GM18511 (cell line): ENCODE measurements at regions not wholly inside any gene's neighbourhood (a gene's known extent, or its start where the extent isn't known, plus 50 kb on each side); places are given as distances from the start of the nearest gene placed in this dataset.
"Not testable (repeated sequence)": the region's sequence is repeated elsewhere in the genome, so short reads cannot be mapped to it uniquely, and the experiment has no call there.

Source experiments
- ATAC-seq: cut with Tn5 transposase; IDR thresholded peaks from one replicate; pipeline ENCODE4 v1.9.1; 2021; ENCODE audit warnings: mild to moderate bottlenecking, moderate library complexity; ENCODE audit not compliant: unreplicated experiment

DNA sequence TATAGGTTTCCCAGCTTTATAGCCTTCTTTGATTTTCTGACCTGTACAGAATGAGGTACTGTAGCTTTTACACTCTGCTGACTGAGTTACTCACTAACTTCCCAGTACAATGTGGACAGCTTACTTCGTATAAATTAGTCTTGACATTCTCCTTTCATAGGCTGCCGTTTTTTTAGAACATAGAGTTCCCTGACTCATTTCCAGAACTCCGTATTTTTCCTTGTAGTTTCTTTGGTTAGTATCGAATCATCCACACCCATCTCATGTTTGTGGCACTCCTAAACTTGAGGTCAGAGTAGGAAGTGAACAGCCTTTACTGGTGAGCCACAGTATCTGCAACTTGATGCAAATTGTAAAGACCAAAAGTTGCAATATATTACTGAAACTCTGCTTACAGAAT, 303.9 kb downstream of the SLITRK5 start:
- no peak for ATAC-seq

GRCh38 chr13:87976650-87977049, 305.5 kb downstream of the SLITRK5 start:
- ATAC-seq = not testable (repeated sequence)

GRCh38 chr13:87981416-87981815, 310.2 kb downstream of the SLITRK5 start:
- ATAC-seq = no peak

GRCh38 chr13:87982400-87982799, 311.2 kb downstream of the SLITRK5 start:
- ATAC-seq = no peak

- no peak for ATAC-seq
Observed at GRCh38 chr13:87986639-87987250, 315.6 kb downstream of the SLITRK5 start.

GRCh38 chr13:87998081-87998480, 326.9 kb downstream of the SLITRK5 start:
- ATAC-seq = no peak

GRCh38 chr13:87999240-87999700, 328.1 kb downstream of the SLITRK5 start:
- no peak for ATAC-seq

DNA sequence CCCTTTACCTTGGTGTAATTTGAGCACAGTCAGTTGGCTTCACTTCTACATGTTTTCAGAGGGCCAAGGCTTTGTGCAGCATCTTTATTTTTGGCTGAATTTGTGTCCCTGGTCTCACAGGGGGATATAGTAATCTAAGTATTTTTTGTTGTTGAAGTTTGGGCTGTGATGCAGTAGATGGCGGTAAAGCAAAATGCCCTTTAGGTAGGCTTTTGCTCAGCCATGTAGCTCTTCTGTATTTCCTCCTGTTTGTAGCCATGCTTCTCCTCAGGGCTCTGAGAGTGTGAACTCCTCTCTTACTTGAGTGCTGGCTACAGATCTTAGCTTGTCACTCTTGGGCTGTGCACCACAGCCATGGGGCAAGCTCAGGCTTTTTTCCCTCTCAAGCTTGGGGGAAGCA, 328.6 kb downstream of the SLITRK5 start:
- no peak for ATAC-seq

DNA sequence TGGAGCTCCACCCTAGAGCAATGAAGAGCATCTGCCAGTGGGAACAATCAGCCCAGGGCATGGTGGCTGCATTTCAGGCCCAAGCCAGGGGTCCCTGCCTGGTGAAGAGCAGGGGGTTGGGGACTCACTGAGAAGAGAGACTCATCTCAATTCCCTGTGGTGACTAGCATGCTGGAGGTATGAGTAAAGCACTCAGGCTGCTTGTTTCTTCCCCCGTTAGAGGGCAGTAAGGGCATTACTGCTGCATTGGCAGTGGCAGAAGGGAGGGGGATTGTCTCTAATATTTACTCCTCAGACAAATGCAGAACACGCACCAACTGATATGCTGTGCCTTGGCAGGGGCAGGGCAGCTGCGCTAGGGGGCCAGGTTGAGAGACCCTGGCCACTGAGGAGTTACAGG, 329.1 kb downstream of the SLITRK5 start:
- ATAC-seq = no peak

DNA sequence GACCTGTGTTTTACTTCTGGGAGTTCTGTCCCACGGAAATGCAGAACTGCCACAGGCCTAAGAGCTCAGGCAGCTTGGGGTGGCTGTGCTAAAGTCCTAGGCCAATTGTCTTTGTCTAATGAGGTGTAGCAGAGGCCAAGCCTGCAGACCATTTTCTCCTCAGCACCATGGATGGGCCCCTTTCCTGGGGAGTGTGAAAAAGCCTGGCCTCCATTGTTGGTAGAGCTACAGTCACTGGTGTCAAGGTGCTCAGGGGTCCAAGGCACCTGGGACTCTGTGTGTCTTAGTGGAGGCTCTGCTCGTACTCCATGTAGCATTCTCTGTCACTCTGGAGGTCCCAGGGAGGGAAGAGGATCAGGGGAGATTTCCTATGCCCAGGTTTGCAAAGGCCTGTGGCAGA, 329.6 kb downstream of the SLITRK5 start:
- ATAC-seq = no peak

GRCh38 chr13:88005188-88005587, 334.0 kb downstream of the SLITRK5 start:
- ATAC-seq = no peak

DNA sequence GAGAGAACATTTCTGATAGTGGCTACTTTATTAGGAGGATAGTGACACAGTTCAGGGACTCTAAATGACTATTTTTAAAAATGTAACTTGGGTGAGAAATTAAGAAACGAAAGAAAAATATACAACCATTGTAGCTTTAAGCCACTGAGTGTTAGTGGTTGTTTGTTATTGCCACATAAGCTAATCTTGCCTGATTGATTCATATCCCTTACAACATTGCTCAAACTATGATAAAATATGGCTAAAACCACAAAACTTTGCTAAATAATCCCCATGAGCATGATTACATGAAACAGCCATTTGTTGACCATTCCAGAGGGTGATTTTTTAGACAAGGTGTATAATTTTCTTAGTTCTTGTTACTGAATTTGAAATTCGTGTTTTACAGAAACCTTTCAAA, 343.4 kb downstream of the SLITRK5 start:
- ATAC-seq = no peak

DNA sequence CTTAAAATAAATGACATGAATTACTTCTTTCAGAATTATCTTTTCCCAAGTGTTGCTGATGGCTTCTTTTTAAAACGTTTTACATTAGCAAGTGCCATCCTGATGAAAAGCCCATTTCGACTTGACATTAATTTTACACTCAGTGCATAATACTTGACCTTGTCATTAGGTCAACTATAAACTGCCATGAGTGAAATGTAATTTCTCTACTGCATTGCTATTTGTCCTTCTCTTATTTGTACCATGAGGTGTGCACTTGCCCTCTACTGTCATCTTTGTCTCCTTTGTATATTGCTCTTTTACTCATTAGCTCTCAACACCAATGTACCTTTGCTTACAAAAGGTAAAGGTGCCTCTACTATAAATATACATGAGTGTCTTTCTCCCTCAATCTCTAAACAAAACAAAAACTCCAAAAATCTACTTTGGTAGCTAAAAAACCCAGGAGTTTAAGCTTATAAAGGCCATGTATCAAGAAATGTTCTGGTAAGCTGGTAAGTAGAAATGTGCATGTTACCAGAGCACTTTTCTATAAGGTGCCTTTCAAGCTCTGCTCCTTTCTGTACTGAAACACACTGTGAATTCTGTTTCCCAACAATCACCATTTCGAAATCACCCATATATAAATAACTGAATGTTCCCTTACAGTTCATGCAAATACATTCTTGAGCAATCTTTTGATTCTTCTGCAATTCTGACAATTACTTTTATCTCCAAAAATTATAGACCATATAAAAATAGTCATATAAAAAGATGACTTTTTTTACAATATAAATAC, 351.4 kb downstream of the SLITRK5 start:
- ATAC-seq = no peak

- no peak for ATAC-seq
Observed at GRCh38 chr13:88026241-88026640, 355.1 kb downstream of the SLITRK5 start.

- ATAC-seq = no peak
Observed at GRCh38 chr13:88031980-88032559, 360.9 kb downstream of the SLITRK5 start.

DNA sequence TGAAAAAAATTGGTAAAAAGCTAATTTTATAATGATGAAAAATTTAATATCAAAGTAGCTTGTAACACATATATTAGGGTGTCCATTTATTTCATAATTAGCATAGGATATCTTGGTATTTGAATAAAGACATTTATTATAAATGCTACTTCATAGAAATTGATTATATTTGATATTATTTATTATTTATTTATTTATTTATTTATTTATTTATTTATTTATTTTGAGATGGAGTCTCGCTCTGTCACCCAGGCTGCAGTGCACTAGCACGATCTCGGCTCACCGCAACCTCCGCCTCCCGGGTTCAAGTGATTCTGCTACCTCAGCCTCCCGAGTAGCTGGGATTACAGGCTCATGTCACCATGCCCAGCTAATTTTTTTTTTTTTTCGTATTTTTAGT, 365.0 kb downstream of the SLITRK5 start:
- ATAC-seq = not testable (repeated sequence)

GRCh38 chr13:88042489-88042888, 371.3 kb downstream of the SLITRK5 start:
- no peak for ATAC-seq

GRCh38 chr13:88051746-88052482, 380.7 kb downstream of the SLITRK5 start:
- ATAC-seq = no peak

DNA sequence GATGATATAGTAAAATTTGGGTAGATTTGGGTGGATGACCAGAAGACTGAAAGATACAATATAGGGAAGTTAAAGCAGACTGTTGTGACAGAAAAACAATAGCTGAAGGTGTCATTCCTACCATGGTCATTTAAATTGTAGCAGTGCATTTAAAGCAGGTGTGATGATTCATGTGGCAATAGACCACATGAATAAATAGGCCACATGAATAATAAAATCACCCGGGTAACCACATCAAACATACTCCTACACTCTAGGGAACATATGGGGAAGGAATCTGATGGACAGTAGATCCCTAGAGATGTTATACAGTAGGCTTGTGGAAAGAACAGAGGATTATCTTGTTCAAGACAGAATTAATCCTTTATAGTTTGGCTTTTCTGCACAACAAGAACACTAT, 392.6 kb downstream of the SLITRK5 start:
- no peak for ATAC-seq

- no peak for ATAC-seq
Observed at GRCh38 chr13:88066847-88067246, 395.7 kb downstream of the SLITRK5 start.

DNA sequence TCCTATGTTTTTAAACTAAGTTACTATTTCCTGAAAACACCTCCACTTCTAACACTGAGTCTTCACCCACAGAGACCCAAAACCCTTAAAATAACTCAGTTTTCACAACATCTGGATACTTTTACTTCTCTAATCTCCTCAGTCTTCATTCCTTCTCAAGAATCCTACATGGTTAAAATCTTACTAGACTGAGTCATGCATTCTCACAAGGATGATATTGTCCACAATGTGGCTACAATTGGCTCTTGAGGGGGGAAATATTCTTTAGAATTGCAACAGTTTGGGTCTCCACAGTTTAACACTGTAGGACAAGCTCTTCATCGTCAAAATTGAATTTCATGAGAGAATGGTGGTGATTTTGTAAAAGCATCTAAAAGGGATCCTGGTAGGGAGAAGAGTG, 397.1 kb downstream of the SLITRK5 start:
- ATAC-seq = no peak
